ENCODE measurements at regions not wholly inside any gene's neighbourhood (a gene's known extent, or its start where the extent isn't known, plus 50 kb on each side); places are given as distances from the start of the nearest gene placed in this dataset.
"Not testable (repeated sequence)": the region's sequence is repeated elsewhere in the genome, so short reads cannot be mapped to it uniquely, and the experiment has no call there.

GRCh38 chr12:34121360-34121759 is 99.1 kb downstream of the ALG10 start:
- H3K9ac ChIP-seq, result no peak overlapping the region
- TF ChIP-seq CTCF (IDR thresholded peaks at IDR 0.05), result no peak

GRCh38 chr12:34123092-34123491 is 100.8 kb downstream of the ALG10 start:
- H3K27ac ChIP-seq, H2AFZ ChIP-seq: not testable (repeated sequence)
- peak; percentile 76 for TF ChIP-seq CTCF (IDR thresholded peaks at IDR 0.05)

More at GRCh38 chr12:34121360-34121759, 99.1 kb downstream of the ALG10 start:
- H3K9me3 ChIP-seq (ENCODE audit: control insufficient read depth, low read length), result no peaks in the 10 kb centered on the region
- H3K27me3 ChIP-seq (ENCODE audit: control insufficient read depth, insufficient read depth, low read length), result no peaks in the 10 kb centered on the region
- H3K4me1 ChIP-seq, result peaks cover 2% of the 10 kb centered on the region
- peak overlapping the region; percentile 3 for H2AFZ ChIP-seq
- H3K27ac ChIP-seq, result no peak overlapping the region
- no peak overlapping the region for H3K4me3 ChIP-seq (ENCODE audit: low read depth, low read length)
- H3K36me3 ChIP-seq (ENCODE audit: control insufficient read depth, insufficient read depth, low read length), result no peaks in the 10 kb centered on the region
- no peaks in the 10 kb centered on the region for H3K79me2 ChIP-seq
- no peak overlapping the region for H3K4me2 ChIP-seq (ENCODE audit: low read length)

GRCh38 chr12:34124608-34125007 is 102.3 kb downstream of the ALG10 start:
- H3K4me2 ChIP-seq (ENCODE audit: low read length), result no peak overlapping the region
- no peak overlapping the region for H3K27ac ChIP-seq
- no peak overlapping the region for H3K9ac ChIP-seq
- H2AFZ ChIP-seq, result no peak overlapping the region
- H3K4me1 ChIP-seq, result no peaks in the 10 kb centered on the region
- H3K36me3 ChIP-seq (ENCODE audit: control insufficient read depth, insufficient read depth, low read length), result no peaks in the 10 kb centered on the region
- H3K4me3 ChIP-seq (ENCODE audit: low read depth, low read length), result no peak overlapping the region
- no peaks in the 10 kb centered on the region for H3K27me3 ChIP-seq (ENCODE audit: control insufficient read depth, insufficient read depth, low read length)
- no peaks in the 10 kb centered on the region for H3K9me3 ChIP-seq (ENCODE audit: control insufficient read depth, low read length)
- no peaks in the 10 kb centered on the region for H3K79me2 ChIP-seq
- no peak for TF ChIP-seq CTCF (IDR thresholded peaks at IDR 0.05)

More at GRCh38 chr12:34123092-34123491, 100.8 kb downstream of the ALG10 start:
- not testable (repeated sequence) for H3K4me1 ChIP-seq; H3K36me3 ChIP-seq (ENCODE audit: control insufficient read depth, insufficient read depth, low read length); H3K79me2 ChIP-seq; H3K27me3 ChIP-seq (ENCODE audit: control insufficient read depth, insufficient read depth, low read length); H3K4me3 ChIP-seq (ENCODE audit: low read depth, low read length); H3K9me3 ChIP-seq (ENCODE audit: control insufficient read depth, low read length); H3K4me2 ChIP-seq (ENCODE audit: low read length); H3K9ac ChIP-seq

GRCh38 chr12:34126239-34126641 is 103.9 kb downstream of the ALG10 start:
- Histone ChIP-seq H3K27me3 (ENCODE audit: control insufficient read depth, insufficient read depth, low read length) (no peaks in the 10 kb centered on the region), H3K4me3 (ENCODE audit: low read depth, low read length) (no peak overlapping the region), H3K9me3 (ENCODE audit: control insufficient read depth, low read length) (no peaks in the 10 kb centered on the region), H3K4me2 (ENCODE audit: low read length) (no peak overlapping the region), H2AFZ (peak overlapping the region; percentile 25), H3K36me3 (ENCODE audit: control insufficient read depth, insufficient read depth, low read length) (no peaks in the 10 kb centered on the region), H3K27ac (no peak overlapping the region), H3K4me1 (no peaks in the 10 kb centered on the region), H3K9ac (no peak overlapping the region), H3K79me2 (no peaks in the 10 kb centered on the region)
- no peak for TF ChIP-seq CTCF (IDR thresholded peaks at IDR 0.05)

- no peak overlapping the region for H3K4me2 ChIP-seq (ENCODE audit: low read length)
- H3K79me2 ChIP-seq, result no peaks in the 10 kb centered on the region
- TF ChIP-seq CTCF (IDR thresholded peaks at IDR 0.05), result no peak
- H3K9ac ChIP-seq, result no peak overlapping the region
- H3K27me3 ChIP-seq (ENCODE audit: control insufficient read depth, insufficient read depth, low read length), result no peaks in the 10 kb centered on the region
- H3K4me1 ChIP-seq, result no peaks in the 10 kb centered on the region
- H2AFZ ChIP-seq, result no peak overlapping the region
- no peaks in the 10 kb centered on the region for H3K36me3 ChIP-seq (ENCODE audit: control insufficient read depth, insufficient read depth, low read length)
- H3K9me3 ChIP-seq (ENCODE audit: control insufficient read depth, low read length), result no peaks in the 10 kb centered on the region
- H3K4me3 ChIP-seq (ENCODE audit: low read depth, low read length), result no peak overlapping the region
- no peak overlapping the region for H3K27ac ChIP-seq
Observed at GRCh38 chr12:34126805-34127204, 104.5 kb downstream of the ALG10 start.

- H3K9ac ChIP-seq; H3K79me2 ChIP-seq; H3K4me1 ChIP-seq; H3K4me3 ChIP-seq (ENCODE audit: low read depth, low read length); H2AFZ ChIP-seq; H3K9me3 ChIP-seq (ENCODE audit: control insufficient read depth, low read length); H3K4me2 ChIP-seq (ENCODE audit: low read length); H3K27me3 ChIP-seq (ENCODE audit: control insufficient read depth, insufficient read depth, low read length); H3K27ac ChIP-seq; H3K36me3 ChIP-seq (ENCODE audit: control insufficient read depth, insufficient read depth, low read length): not testable (repeated sequence)
Observed at GRCh38 chr12:34127379-34127778, 105.1 kb downstream of the ALG10 start.

All from parathyroid adenoma (tissue), 2 donors.